Sigmoid colon (tissue), 3 donors: ENCODE measurements at regions not wholly inside any gene's neighbourhood (a gene's known extent, or its start where the extent isn't known, plus 50 kb on each side); places are given as distances from the start of the nearest gene placed in this dataset.

Experiments used
- POLR2A ChIP-seq, 2 donors: fragments of 450-650 bp; IDR thresholded peaks; one replicate each; pipeline ENCODE4 v1.6.1; 2016; ENCODE audit warnings: antibody characterized with exemption in 2 of 2, mild to moderate bottlenecking in 2 of 2, moderate library complexity in 2 of 2
- TF ChIP-seq, protein P1 (sequence below), 4 experiments: fragments of 450-650 bp in 3 of 4; fragments of 200-600 bp in 1 of 4; IDR thresholded peaks; one replicate each; pipeline ENCODE4 v1.5.1; 2016 to 2019; ENCODE audit warnings: antibody characterized with exemption in 4 of 4, mild to moderate bottlenecking in 3 of 4, moderate library complexity in 2 of 4

DNA sequence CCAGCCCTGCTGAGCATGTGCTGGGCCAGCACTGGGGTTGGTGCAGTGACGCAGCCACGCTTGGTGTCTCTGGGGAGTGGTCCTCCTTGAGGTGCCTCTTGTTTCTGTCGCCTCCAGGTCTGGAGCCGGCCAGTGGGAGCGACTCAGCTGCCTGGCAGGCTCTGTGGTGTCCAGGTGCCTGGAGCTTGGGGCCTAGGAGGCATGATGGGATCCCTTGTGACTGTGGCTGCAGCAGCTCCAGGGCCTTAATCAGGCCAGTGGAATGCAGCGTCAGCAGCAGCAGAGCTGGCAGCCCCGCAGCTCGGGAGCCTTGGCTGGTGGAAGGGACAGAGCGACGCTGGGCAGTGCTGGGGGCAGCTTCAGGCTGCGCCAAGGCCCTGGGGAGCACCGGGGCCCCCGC is 74.7 kb upstream of the CIBAR2 start:
- TF ChIP-seq, protein P1, sequence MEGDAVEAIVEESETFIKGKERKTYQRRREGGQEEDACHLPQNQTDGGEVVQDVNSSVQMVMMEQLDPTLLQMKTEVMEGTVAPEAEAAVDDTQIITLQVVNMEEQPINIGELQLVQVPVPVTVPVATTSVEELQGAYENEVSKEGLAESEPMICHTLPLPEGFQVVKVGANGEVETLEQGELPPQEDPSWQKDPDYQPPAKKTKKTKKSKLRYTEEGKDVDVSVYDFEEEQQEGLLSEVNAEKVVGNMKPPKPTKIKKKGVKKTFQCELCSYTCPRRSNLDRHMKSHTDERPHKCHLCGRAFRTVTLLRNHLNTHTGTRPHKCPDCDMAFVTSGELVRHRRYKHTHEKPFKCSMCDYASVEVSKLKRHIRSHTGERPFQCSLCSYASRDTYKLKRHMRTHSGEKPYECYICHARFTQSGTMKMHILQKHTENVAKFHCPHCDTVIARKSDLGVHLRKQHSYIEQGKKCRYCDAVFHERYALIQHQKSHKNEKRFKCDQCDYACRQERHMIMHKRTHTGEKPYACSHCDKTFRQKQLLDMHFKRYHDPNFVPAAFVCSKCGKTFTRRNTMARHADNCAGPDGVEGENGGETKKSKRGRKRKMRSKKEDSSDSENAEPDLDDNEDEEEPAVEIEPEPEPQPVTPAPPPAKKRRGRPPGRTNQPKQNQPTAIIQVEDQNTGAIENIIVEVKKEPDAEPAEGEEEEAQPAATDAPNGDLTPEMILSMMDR (IDR thresholded peaks at IDR 0.05) = no peak
- no peak for TF ChIP-seq POLR2A (IDR thresholded peaks at IDR 0.05)
